Motor neuron (in vitro differentiated cells): ENCODE measurements at regions not wholly inside any gene's neighbourhood (a gene's known extent, or its start where the extent isn't known, plus 50 kb on each side); places are given as distances from the start of the nearest gene placed in this dataset.

Experiments used
- ATAC-seq, 8 experiments: fragments of 200-7000 bp; cut with Tn5 transposase; replicated peaks in 6 of 8; 2 replicates each; pipeline ENCODE4 v1.8.0; 2021; ENCODE audit warnings: mild to moderate bottlenecking in 8 of 8, moderate library complexity in 8 of 8
- H3K27ac ChIP-seq, 2 donors: fragments of 250-450 bp; sonication (Bioruptor Pico); 2 replicates each; pipeline ENCODE4 v1.9.0; 2021; ENCODE audit warnings: antibody characterized with exemption in 2 of 2, mild to moderate bottlenecking in 2 of 2, moderate library complexity in 1 of 2
- H3K4me1 ChIP-seq, 2 donors: fragments of 250-450 bp; sonication (Bioruptor Pico); replicated peaks in 1 of 2; 2 replicates each; pipeline ENCODE4 v1.6.1; 2021; ENCODE audit warnings: antibody characterized with exemption in 2 of 2, mild to moderate bottlenecking in 2 of 2, moderate library complexity in 1 of 2
- H3K4me3 ChIP-seq, 5 donors: fragments of 250-450 bp; sonication (Bioruptor Pico); 2 replicates each; pipeline ENCODE4 v1.9.0; 2021; ENCODE audit warnings: antibody characterized with exemption in 5 of 5, mild to moderate bottlenecking in 5 of 5, moderate library complexity in 4 of 5
- WGBS, 10 experiments: fragments of 450-650 bp; shearing (Covaris generic); methylation state at CpG; one replicate each; pipeline ENCODE4 v1.0.0; 2022; 5-methylcytosine and 5-hydroxymethylcytosine counted together
- in situ Hi-C, 9 experiments: fragments of 400-800 bp; cut with MboI; loops; one replicate each; pipeline ENCODE4 v1.15.0; 2021; ENCODE audit warnings: low sequenced_read_pairs in 9 of 9, low pct_unique_long_range_greater_than_20kb in 2 of 9; ENCODE audit not compliant: unreplicated experiment in 9 of 9

GRCh38 chr3:72372161-72372560 lies 476.1 kb downstream of the SHQ1 start:
- in situ Hi-C loops: no loop called here
- WGBS, 10 experiments: 60 to 100% (median 100%) methylated on average over 1 of the region's 3 CpGs; no CpG with 5 or more reads in 5 of the 10 experiments
- no peak for ATAC-seq
- Histone ChIP-seq H3K4me3 (no peak overlapping the region), H3K4me1 (peaks cover 28 to 29% of the 10 kb centered on the region in 2 donors), H3K27ac (no peak overlapping the region)

- H3K27ac ChIP-seq: no peak overlapping the region
- 74 to 100% (median 85%) methylated on average over 2 to 7 of the region's 7 CpGs for WGBS, 10 experiments
- in situ Hi-C loops: no loop called here
- peaks cover 21 to 26% of the 10 kb centered on the region in 2 donors for H3K4me1 ChIP-seq
- H3K4me3 ChIP-seq: no peak overlapping the region
- peak in 1 of 8 experiments; percentile 44 for ATAC-seq
Measured at GRCh38 chr3:72371431-72371830, 476.8 kb downstream of the SHQ1 start.

- Histone ChIP-seq H3K4me1 (peaks cover 19 to 26% of the 10 kb centered on the region in 2 donors), H3K4me3 (no peak overlapping the region), H3K27ac (no peak overlapping the region)
- ATAC-seq: peak in 5 of 8 experiments; percentile 82 to 87 (median 84)
- 0 to 86% (median 50%) methylated on average over 1 to 7 of the region's 11 CpGs; no CpG with 5 or more reads in 3 of the 10 experiments for WGBS, 10 experiments
- in situ Hi-C loops: no loop called here
Measured at GRCh38 chr3:72370947-72371346, 477.3 kb downstream of the SHQ1 start.

- no peak for ATAC-seq
- Histone ChIP-seq H3K27ac (no peak overlapping the region), H3K4me3 (no peak overlapping the region), H3K4me1 (peaks cover 17 to 19% of the 10 kb centered on the region in 2 donors)
- in situ Hi-C loops: no loop called here
- WGBS, 10 experiments: 67 to 100% (median 94%) methylated on average over 1 to 6 of the region's 6 CpGs
Measured at GRCh38 chr3:72369681-72370080, 478.6 kb downstream of the SHQ1 start.

GRCh38 chr3:72368331-72368975 lies 479.8 kb downstream of the SHQ1 start:
- in situ Hi-C loops: no loop called here
- peak in 5 of 8 experiments; percentile 26 to 45 (median 37) for ATAC-seq
- H3K4me1 ChIP-seq: peaks cover 15 to 19% of the 10 kb centered on the region in 2 donors
- no peak overlapping the region for H3K4me3 ChIP-seq
- 80 to 87% (median 83%) methylated on average over 1 to 7 of the region's 12 CpGs; no CpG with 5 or more reads in 6 of the 10 experiments for WGBS, 10 experiments
- no peak overlapping the region for H3K27ac ChIP-seq

- Histone ChIP-seq H3K27ac (no peak overlapping the region), H3K4me1 (no peaks in the 10 kb centered on the region), H3K4me3 (no peak overlapping the region)
- in situ Hi-C loops: no loop called here
- ATAC-seq: no peak
- 58 to 90% (median 73%) methylated on average over 1 to 2 of the region's 2 CpGs; no CpG with 5 or more reads in 3 of the 10 experiments for WGBS, 10 experiments
Measured at GRCh38 chr3:72361990-72362389, 486.3 kb downstream of the SHQ1 start.

- Histone ChIP-seq H3K4me3 (no peak overlapping the region), H3K27ac (no peak overlapping the region), H3K4me1 (no peaks in the 10 kb centered on the region)
- 0 to 100% (median 60%) methylated on average over 1 of the region's 1 CpG; no CpG with 5 or more reads in 7 of the 10 experiments for WGBS, 10 experiments
- ATAC-seq: no peak
- in situ Hi-C loops: no loop called here
Measured at GRCh38 chr3:72359743-72360142, 488.5 kb downstream of the SHQ1 start.

- in situ Hi-C loops: no loop called here
- ATAC-seq: no peak
Measured at GRCh38 chr3:72355168-72355567, 493.1 kb downstream of the SHQ1 start.

GRCh38 chr3:72354486-72354885 lies 493.8 kb downstream of the SHQ1 start:
- in situ Hi-C loops: no loop called here
- Histone ChIP-seq H3K4me3 (no peak overlapping the region), H3K4me1 (peaks cover 9 to 10% of the 10 kb centered on the region in 2 donors), H3K27ac (no peak overlapping the region)
- no peak for ATAC-seq
- WGBS, 10 experiments: 86 to 100% (median 100%) methylated on average over 1 of the region's 1 CpG; no CpG with 5 or more reads in 7 of the 10 experiments

More at GRCh38 chr3:72355168-72355567, 493.1 kb downstream of the SHQ1 start:
- H3K4me1 ChIP-seq: peaks cover 9 to 10% of the 10 kb centered on the region in 2 donors
- no peak overlapping the region for H3K27ac ChIP-seq
- no peak overlapping the region for H3K4me3 ChIP-seq

- Histone ChIP-seq H3K27ac (peak overlapping the region in 1 of 2 donors; percentile 63), H3K4me1 (peaks cover 9 to 10% of the 10 kb centered on the region in 2 donors), H3K4me3 (no peak overlapping the region)
- in situ Hi-C loops: no loop called here
- ATAC-seq: peak in 5 of 8 experiments; percentile 16 to 62 (median 41)
- WGBS, 10 experiments: 46 to 100% (median 83%) methylated on average over 2 to 13 of the region's 18 CpGs; no CpG with 5 or more reads in 2 of the 10 experiments
Measured at GRCh38 chr3:72353236-72354128, 494.8 kb downstream of the SHQ1 start.

- no peak overlapping the region for H3K27ac ChIP-seq
- H3K4me1 ChIP-seq: peaks cover 9 to 10% of the 10 kb centered on the region in 2 donors
- no peak for ATAC-seq
- in situ Hi-C loops: no loop called here
- no peak overlapping the region for H3K4me3 ChIP-seq
- 50 to 100% (median 97%) methylated on average over 1 to 4 of the region's 5 CpGs; no CpG with 5 or more reads in 3 of the 10 experiments for WGBS, 10 experiments
Measured at GRCh38 chr3:72352176-72352575, 496.1 kb downstream of the SHQ1 start.

- H3K27ac ChIP-seq: no peak overlapping the region
- H3K4me1 ChIP-seq: peaks cover 9 to 10% of the 10 kb centered on the region in 2 donors
- in situ Hi-C loops: no loop called here
- no peak overlapping the region for H3K4me3 ChIP-seq
- ATAC-seq: no peak
- 82 to 100% (median 88%) methylated on average over 1 to 9 of the region's 9 CpGs for WGBS, 10 experiments
Measured at GRCh38 chr3:72351536-72351935, 496.7 kb downstream of the SHQ1 start.
